ENCODE measurements at regions not wholly inside any gene's neighbourhood (a gene's known extent, or its start where the extent isn't known, plus 50 kb on each side); places are given as distances from the start of the nearest gene placed in this dataset.
A peak's percentile ranks its signal among the peaks of the same experiment; 100 is the strongest.

GRCh38 chr6:78483553-78484197 lies 383.7 kb upstream of the IRAK1BP1 start:
- BruUV-seq (replicated peaks) = no TSS peak
- H3K4me1 Mint-ChIP-seq (ENCODE audit: insufficient read depth, unreplicated experiment) = no peaks in the 10 kb centered on the region
- no peak for DNase-seq (ENCODE audit: unreplicated experiment)
- H3K27ac Mint-ChIP-seq (ENCODE audit: low read depth, unreplicated experiment) = no peak overlapping the region
- intact Hi-C loops (cut with micrococcal nuclease) = no loop called here
- TF ChIP-seq CTCF (IDR thresholded peaks at IDR 0.05; ENCODE audit: unreplicated experiment) = no peak
- CTCF ChIA-PET = no interaction called here
- H3K4me3 Mint-ChIP-seq (ENCODE audit: unreplicated experiment) = no peak overlapping the region
- no peaks in the 10 kb centered on the region for H3K27me3 Mint-ChIP-seq (ENCODE audit: insufficient read depth, unreplicated experiment)
- H3K9me3 Mint-ChIP-seq (ENCODE audit: unreplicated experiment) = peaks cover 7% of the 10 kb centered on the region
- no peaks in the 10 kb centered on the region for H3K36me3 Mint-ChIP-seq (ENCODE audit: insufficient read depth, unreplicated experiment)
- POLR2A ChIA-PET = interaction anchor here (0.6 to 1.4 kb wide), 4 partner anchors 9 to 253 kb away, joined by 3 to 4 read pairs (median 4); no protein-coding TSS in a partner anchor

GRCh38 chr6:78484198-78485064 lies 382.9 kb upstream of the IRAK1BP1 start:
- intact Hi-C loops (cut with micrococcal nuclease) = no loop called here
- DNase-seq (ENCODE audit: unreplicated experiment) = no peak
- no TSS peak for BruUV-seq (replicated peaks)
- peaks cover 6% of the 10 kb centered on the region for H3K4me1 Mint-ChIP-seq (ENCODE audit: insufficient read depth, unreplicated experiment)
- CTCF ChIA-PET = no interaction called here
- no peak overlapping the region for H3K27ac Mint-ChIP-seq (ENCODE audit: low read depth, unreplicated experiment)
- TF ChIP-seq CTCF (IDR thresholded peaks at IDR 0.05; ENCODE audit: unreplicated experiment) = no peak
- H3K9me3 Mint-ChIP-seq (ENCODE audit: unreplicated experiment) = peaks cover 7% of the 10 kb centered on the region
- POLR2A ChIA-PET = interaction anchor here (1.4 kb wide), 2 partner anchors 8 to 10 kb away, joined by 3 to 4 read pairs; no protein-coding TSS in a partner anchor
- no peaks in the 10 kb centered on the region for H3K27me3 Mint-ChIP-seq (ENCODE audit: insufficient read depth, unreplicated experiment)
- no peaks in the 10 kb centered on the region for H3K36me3 Mint-ChIP-seq (ENCODE audit: insufficient read depth, unreplicated experiment)
- no peak overlapping the region for H3K4me3 Mint-ChIP-seq (ENCODE audit: unreplicated experiment)

- no peak for TF ChIP-seq CTCF (IDR thresholded peaks at IDR 0.05; ENCODE audit: unreplicated experiment)
- Mint-ChIP-seq H3K27ac (ENCODE audit: low read depth, unreplicated experiment) (no peak overlapping the region), H3K4me1 (ENCODE audit: insufficient read depth, unreplicated experiment) (peaks cover 18% of the 10 kb centered on the region), H3K9me3 (ENCODE audit: unreplicated experiment) (no peaks in the 10 kb centered on the region), H3K27me3 (ENCODE audit: insufficient read depth, unreplicated experiment) (no peaks in the 10 kb centered on the region), H3K36me3 (ENCODE audit: insufficient read depth, unreplicated experiment) (no peaks in the 10 kb centered on the region), H3K4me3 (ENCODE audit: unreplicated experiment) (no peak overlapping the region)
- no TSS peak for BruUV-seq (replicated peaks)
- CTCF ChIA-PET = no interaction called here
- no peak for DNase-seq (ENCODE audit: unreplicated experiment)
- POLR2A ChIA-PET = interaction anchor here (0.5 kb wide), 1 partner anchor 20 kb away, joined by 3 read pairs; no protein-coding TSS in a partner anchor
- intact Hi-C loops (cut with micrococcal nuclease) = no loop called here
Observed at GRCh38 chr6:78487401-78487800, 379.9 kb upstream of the IRAK1BP1 start.

- POLR2A ChIA-PET = no interaction called here
- Mint-ChIP-seq H3K27ac (ENCODE audit: low read depth, unreplicated experiment) (no peak overlapping the region), H3K27me3 (ENCODE audit: insufficient read depth, unreplicated experiment) (no peaks in the 10 kb centered on the region), H3K36me3 (ENCODE audit: insufficient read depth, unreplicated experiment) (no peaks in the 10 kb centered on the region), H3K4me3 (ENCODE audit: unreplicated experiment) (no peak overlapping the region), H3K4me1 (ENCODE audit: insufficient read depth, unreplicated experiment) (peaks cover 27% of the 10 kb centered on the region), H3K9me3 (ENCODE audit: unreplicated experiment) (no peaks in the 10 kb centered on the region)
- intact Hi-C loops (cut with micrococcal nuclease) = no loop called here
- no peak for TF ChIP-seq CTCF (IDR thresholded peaks at IDR 0.05; ENCODE audit: unreplicated experiment)
- DNase-seq (ENCODE audit: unreplicated experiment) = peak; percentile 24
- CTCF ChIA-PET = interaction anchor here (0.6 kb wide), 2 partner anchors 250 to 1299 kb away, joined by 4 to 5 read pairs; no protein-coding TSS in a partner anchor
- BruUV-seq (replicated peaks) = no TSS peak
Observed at GRCh38 chr6:78489874-78490273, 377.5 kb upstream of the IRAK1BP1 start.
